Type B pancreatic cell (in vitro differentiated cells): ENCODE measurements at regions not wholly inside any gene's neighbourhood (a gene's known extent, or its start where the extent isn't known, plus 50 kb on each side); places are given as distances from the start of the nearest gene placed in this dataset.

Experiments
- DNase-seq: peaks from one replicate; pipeline ENCODE4 v3.0.0; 2021; ENCODE audit warnings: mixed read lengths; ENCODE audit not compliant: unreplicated experiment; ENCODE audit errors: extremely low spot score
- H3K27ac Mint-ChIP-seq: 2 replicates; pipeline ENCODE4 v1.8.0; 2021; ENCODE audit warnings: mild to moderate bottlenecking, mixed read lengths
- H3K27me3 Mint-ChIP-seq: 2 replicates; pipeline ENCODE4 v1.8.0; 2021; ENCODE audit warnings: mixed read lengths
- H3K36me3 Mint-ChIP-seq: 2 replicates; pipeline ENCODE4 v1.8.0; 2021; ENCODE audit warnings: mixed read lengths
- H3K4me1 Mint-ChIP-seq: one replicate; pipeline ENCODE4 v1.8.0; 2021; ENCODE audit warnings: mixed read lengths; ENCODE audit not compliant: unreplicated experiment
- H3K4me3 Mint-ChIP-seq: 2 replicates; pipeline ENCODE4 v1.8.0; 2021; ENCODE audit warnings: mild to moderate bottlenecking, mixed read lengths
- H3K9me3 Mint-ChIP-seq: 2 replicates; pipeline ENCODE4 v1.8.0; 2021; ENCODE audit warnings: mixed read lengths
- CTCF ChIP-seq: fragments of 200-600 bp; sonication (generic); conservative IDR thresholded peaks from 2 replicates; pipeline ENCODE4 v1.5.0; 2021; ENCODE audit warnings: antibody characterized with exemption, mild to moderate bottlenecking

GRCh38 chr16:54443839-54444238, 157.3 kb upstream of the IRX3 start:
- no peak for TF ChIP-seq CTCF
- H3K9me3 Mint-ChIP-seq = peaks cover 7% of the 10 kb centered on the region

GRCh38 chr16:54443352-54443751, 156.8 kb upstream of the IRX3 start:
- Mint-ChIP-seq H3K4me1 (peaks cover 22% of the 10 kb centered on the region), H3K4me3 (no peak overlapping the region), H3K36me3 (peaks cover 3% of the 10 kb centered on the region), H3K27ac (no peak overlapping the region), H3K9me3 (peaks cover 7% of the 10 kb centered on the region), H3K27me3 (peaks cover 13% of the 10 kb centered on the region)
- TF ChIP-seq CTCF = no peak
- no peak for DNase-seq

More at GRCh38 chr16:54443839-54444238, 157.3 kb upstream of the IRX3 start:
- Mint-ChIP-seq H3K36me3 (peaks cover 3% of the 10 kb centered on the region), H3K27ac (no peak overlapping the region), H3K27me3 (peaks cover 8% of the 10 kb centered on the region), H3K4me3 (no peak overlapping the region), H3K4me1 (peaks cover 23% of the 10 kb centered on the region)
- DNase-seq = no peak

DNA sequence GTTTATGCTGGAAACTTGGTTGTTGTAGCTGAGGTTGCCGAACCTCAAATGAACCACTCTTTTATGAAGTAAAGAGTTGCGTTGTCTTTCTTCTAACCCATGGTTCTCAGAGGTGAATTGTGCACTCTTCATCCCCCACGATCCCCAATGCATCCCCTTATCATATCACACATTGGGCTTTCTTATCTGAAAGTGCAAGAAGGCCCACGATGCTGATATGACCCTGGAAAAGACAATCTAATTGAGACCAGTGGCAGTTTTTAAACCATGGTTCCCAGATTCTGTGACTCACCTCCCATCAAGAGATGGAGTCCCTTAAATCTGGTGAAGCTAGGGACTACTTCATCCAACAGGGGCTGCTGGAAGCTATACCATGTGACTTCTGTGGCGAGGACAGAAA, 156.3 kb upstream of the IRX3 start:
- H3K27ac Mint-ChIP-seq = no peak overlapping the region
- H3K4me1 Mint-ChIP-seq = peaks cover 18% of the 10 kb centered on the region
- H3K9me3 Mint-ChIP-seq = peaks cover 7% of the 10 kb centered on the region
- TF ChIP-seq CTCF = no peak
- peaks cover 18% of the 10 kb centered on the region for H3K27me3 Mint-ChIP-seq
- no peak overlapping the region for H3K4me3 Mint-ChIP-seq
- H3K36me3 Mint-ChIP-seq = peaks cover 3% of the 10 kb centered on the region
- no peak for DNase-seq

DNA sequence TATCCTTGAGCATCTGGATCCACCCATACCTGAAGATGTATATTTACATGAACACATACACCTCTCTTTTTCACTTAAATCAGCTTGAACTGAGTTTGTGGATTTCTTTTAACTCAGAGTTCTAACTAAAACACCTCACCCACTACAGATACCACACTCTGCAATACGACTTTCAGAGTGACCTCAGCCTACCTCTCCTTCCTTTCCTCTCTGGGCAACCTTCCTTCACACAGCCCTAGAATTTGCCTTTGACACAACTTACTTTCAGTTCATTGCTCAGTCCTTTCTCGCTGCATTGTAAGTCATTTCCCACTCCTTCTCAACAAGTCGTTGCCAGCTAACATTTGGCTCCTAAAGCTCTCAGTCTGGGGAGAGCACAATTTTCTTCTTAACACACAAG, 151.9 kb upstream of the IRX3 start:
- Mint-ChIP-seq H3K4me3 (no peak overlapping the region), H3K27ac (no peak overlapping the region), H3K36me3 (no peaks in the 10 kb centered on the region), H3K27me3 (peaks cover 26% of the 10 kb centered on the region), H3K9me3 (peaks cover 5% of the 10 kb centered on the region), H3K4me1 (peaks cover 4% of the 10 kb centered on the region)
- no peak for DNase-seq
- TF ChIP-seq CTCF = no peak

DNA sequence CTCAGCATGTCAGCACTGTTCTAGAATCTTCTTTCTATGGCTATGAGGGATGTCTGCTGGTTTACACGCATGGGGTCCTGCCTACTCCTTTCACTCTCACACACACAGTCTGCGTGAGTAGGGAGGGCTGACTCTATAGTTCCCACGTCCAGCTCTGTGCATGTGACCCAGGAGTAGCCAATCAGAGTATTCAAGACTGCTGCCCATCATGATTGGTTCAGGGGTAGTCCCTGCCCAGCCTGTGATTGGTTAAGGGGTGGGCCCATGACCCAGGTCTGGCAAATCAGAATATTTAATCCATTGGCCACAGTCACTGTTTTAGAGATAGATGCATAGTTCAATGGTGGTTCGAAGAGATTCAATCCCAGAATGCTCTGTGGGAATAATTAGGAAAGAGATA, 151.3 kb upstream of the IRX3 start:
- TF ChIP-seq CTCF = no peak
- DNase-seq = no peak
- Mint-ChIP-seq H3K27ac (no peak overlapping the region), H3K27me3 (peaks cover 29% of the 10 kb centered on the region), H3K4me3 (no peak overlapping the region), H3K9me3 (peaks cover 5% of the 10 kb centered on the region), H3K4me1 (peaks cover 4% of the 10 kb centered on the region), H3K36me3 (no peaks in the 10 kb centered on the region)

DNA sequence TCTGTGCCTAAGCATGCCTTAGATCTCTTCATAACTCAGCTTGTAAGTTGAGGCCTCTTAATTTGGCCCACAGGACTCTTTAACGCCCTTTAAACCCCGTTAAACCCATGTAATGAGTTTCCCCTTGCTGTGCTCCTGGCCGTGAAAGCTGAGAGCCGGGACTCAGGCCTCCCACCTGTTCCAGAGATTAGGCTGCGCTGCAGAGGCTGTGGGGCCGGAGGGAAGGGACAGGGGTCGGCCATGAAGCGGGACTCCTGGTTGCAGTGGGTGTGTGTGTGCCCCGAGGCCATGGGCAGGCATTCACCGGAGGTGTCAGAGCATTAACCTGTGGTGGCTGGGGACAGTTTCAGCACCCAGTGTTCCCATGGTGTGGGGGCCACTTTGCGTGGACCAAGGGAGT, 150.8 kb upstream of the IRX3 start:
- no peak for TF ChIP-seq CTCF
- H3K27ac Mint-ChIP-seq = no peak overlapping the region
- DNase-seq = no peak
- H3K27me3 Mint-ChIP-seq = peaks cover 31% of the 10 kb centered on the region
- peaks cover 10% of the 10 kb centered on the region for H3K4me1 Mint-ChIP-seq
- peaks cover 5% of the 10 kb centered on the region for H3K9me3 Mint-ChIP-seq
- H3K4me3 Mint-ChIP-seq = no peak overlapping the region
- H3K36me3 Mint-ChIP-seq = no peaks in the 10 kb centered on the region
